Activated T-helper 1 cell treated with anti-CD3 and anti-CD28 coated beads, Interleukin-12 subunit alpha, Interleukin-12 subunit beta, Interleukin-2, Interleukin-4 antibody, amounts not matched to agents 30 ng/mL and 10 ng/mL and 1 ng/mL, durations not matched to agents 14 hours and 24 hours and 36 hours (primary cell): ENCODE measurements at regions not wholly inside any gene's neighbourhood (a gene's known extent, or its start where the extent isn't known, plus 50 kb on each side); places are given as distances from the start of the nearest gene placed in this dataset.

Experiments
- DNase-seq: peaks from one replicate; pipeline ENCODE4 v3.0.0; 2021; ENCODE audit warnings: low spot score
- H3K27ac Mint-ChIP-seq: one replicate; pipeline ENCODE4 v1.8.0; 2021; ENCODE audit warnings: mild to moderate bottlenecking, mixed read lengths
- H3K27me3 Mint-ChIP-seq: one replicate; pipeline ENCODE4 v1.8.0; 2022; ENCODE audit warnings: mild to moderate bottlenecking, moderate library complexity, mixed read lengths; ENCODE audit not compliant: insufficient read depth
- H3K36me3 Mint-ChIP-seq: one replicate; pipeline ENCODE4 v1.8.0; 2021; ENCODE audit warnings: low read depth, mixed read lengths
- H3K4me1 Mint-ChIP-seq: one replicate; pipeline ENCODE4 v1.8.0; 2021; ENCODE audit warnings: low read depth, mixed read lengths
- H3K4me3 Mint-ChIP-seq: one replicate; pipeline ENCODE4 v1.8.0; 2021; ENCODE audit warnings: mild to moderate bottlenecking, moderate library complexity, mixed read lengths
- H3K9me3 Mint-ChIP-seq: one replicate; pipeline ENCODE4 v1.8.0; 2021; ENCODE audit warnings: mixed read lengths
- intact Hi-C: fragments of 100-400 bp; cut with micrococcal nuclease; formaldehyde crosslinking; loops from one replicate; pipeline ENCODE4 v1.15.1; 2024

DNA sequence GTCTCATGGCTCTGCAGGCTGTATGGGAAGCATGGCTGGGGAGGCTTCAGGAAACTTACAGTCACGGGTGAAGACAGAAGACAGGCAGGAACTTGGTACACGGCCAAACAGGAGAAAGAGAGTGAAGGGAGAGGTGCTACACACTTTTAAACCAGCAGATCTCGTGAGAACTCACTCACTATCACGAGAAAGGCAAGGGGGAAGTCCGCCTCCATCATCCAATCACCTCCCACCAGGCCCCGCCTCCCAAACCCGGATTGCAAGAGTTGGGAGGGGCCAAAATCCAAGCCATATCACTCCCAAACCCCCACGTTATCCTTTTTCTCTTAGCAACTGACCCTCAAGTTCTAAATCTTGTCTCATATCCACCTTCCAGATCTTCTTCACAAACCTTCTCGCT, 1710.5 kb upstream of the TENM3 start:
- Mint-ChIP-seq H3K9me3 (peaks cover 7% of the 10 kb centered on the region), H3K4me3 (no peak overlapping the region), H3K36me3 (no peaks in the 10 kb centered on the region), H3K27ac (no peak overlapping the region), H3K4me1 (no peaks in the 10 kb centered on the region), H3K27me3 (no peaks in the 10 kb centered on the region)
- no peak for DNase-seq
- intact Hi-C loops, result no loop called here

DNA sequence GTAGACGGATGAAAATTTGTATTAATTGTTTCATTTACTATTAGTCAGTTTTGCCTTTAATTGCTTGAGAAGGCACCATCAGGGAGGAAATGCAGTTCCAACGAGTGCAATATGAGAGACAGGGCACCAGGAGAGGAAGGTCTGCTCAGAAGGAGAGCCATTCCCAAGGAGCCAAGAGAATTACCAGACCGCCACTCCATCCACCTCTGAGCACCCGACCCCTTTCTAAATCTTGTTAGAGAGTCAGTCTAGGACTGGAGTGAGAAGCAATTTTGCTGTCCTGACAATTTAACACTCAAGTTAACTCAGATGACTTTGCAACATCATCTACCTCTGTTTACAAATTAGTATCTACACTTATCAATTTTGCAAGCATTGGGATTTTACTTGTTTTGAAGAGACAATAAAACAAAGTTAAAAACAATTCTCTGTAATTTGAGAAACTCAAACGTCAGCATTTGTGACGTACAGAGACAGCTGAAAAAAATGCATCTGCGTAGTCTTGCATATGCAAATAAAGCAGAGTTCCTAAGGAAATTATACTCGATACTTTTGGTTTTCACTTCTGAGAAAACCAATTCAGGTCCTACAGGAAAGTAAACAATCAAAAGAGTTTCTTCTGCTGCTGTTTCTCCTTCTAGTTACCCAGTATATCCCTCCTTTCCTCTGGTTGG, 1704.7 kb upstream of the TENM3 start:
- H3K4me3 Mint-ChIP-seq, result no peak overlapping the region
- H3K9me3 Mint-ChIP-seq, result no peaks in the 10 kb centered on the region

DNA sequence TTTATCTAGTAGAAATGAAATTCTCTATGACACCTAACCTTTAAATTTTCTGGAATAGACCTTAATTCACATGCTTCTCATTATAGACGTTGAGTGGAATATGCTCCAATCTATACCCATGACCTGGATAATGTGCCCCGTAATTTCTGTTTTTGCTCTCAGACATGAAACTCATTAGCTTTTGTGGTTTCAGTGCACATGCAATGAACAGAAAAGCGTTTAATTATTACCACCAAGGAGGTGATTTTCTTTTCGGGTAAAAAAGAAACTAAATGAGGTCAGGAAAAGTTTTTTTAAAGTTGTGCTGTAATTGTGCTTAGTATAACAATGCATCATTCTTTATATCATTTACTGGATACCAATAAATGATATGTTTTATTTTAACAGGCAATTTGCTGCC, 1703.9 kb upstream of the TENM3 start:
- no peak for DNase-seq
- H3K36me3 Mint-ChIP-seq, result no peaks in the 10 kb centered on the region
- intact Hi-C loops, result no loop called here
- H3K4me1 Mint-ChIP-seq, result no peaks in the 10 kb centered on the region
- no peak overlapping the region for H3K27ac Mint-ChIP-seq
- H3K4me3 Mint-ChIP-seq, result no peak overlapping the region
- H3K27me3 Mint-ChIP-seq, result no peaks in the 10 kb centered on the region
- H3K9me3 Mint-ChIP-seq, result no peaks in the 10 kb centered on the region

More for the DNA sequence above, 1704.7 kb upstream of the TENM3 start:
- Mint-ChIP-seq H3K4me1 (no peaks in the 10 kb centered on the region), H3K27ac (no peak overlapping the region), H3K36me3 (no peaks in the 10 kb centered on the region), H3K27me3 (no peaks in the 10 kb centered on the region)
- intact Hi-C loops, result no loop called here
- DNase-seq, result no peak

DNA sequence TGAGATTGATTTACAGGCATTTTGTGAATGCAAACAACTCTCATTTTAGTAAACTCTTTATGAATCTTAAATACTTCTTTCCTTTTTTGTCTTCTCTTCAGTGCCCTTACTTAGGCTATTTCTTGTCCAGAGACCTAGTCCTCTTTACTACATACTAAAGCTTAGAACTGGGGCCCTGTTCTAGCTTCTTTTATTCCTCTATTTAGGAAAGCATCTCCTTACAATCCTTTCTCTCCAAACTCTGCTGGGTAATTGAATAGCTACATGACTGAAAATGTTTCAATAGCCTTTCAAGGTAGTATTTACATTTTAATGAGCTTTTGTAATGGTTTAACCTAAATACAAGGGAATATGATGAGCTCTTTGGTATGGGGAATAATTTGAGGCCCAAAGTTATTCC, 1701.5 kb upstream of the TENM3 start:
- no peak for DNase-seq
- Mint-ChIP-seq H3K4me1 (no peaks in the 10 kb centered on the region), H3K4me3 (no peak overlapping the region), H3K36me3 (no peaks in the 10 kb centered on the region), H3K9me3 (no peaks in the 10 kb centered on the region), H3K27me3 (no peaks in the 10 kb centered on the region), H3K27ac (no peak overlapping the region)
- intact Hi-C loops, result no loop called here

DNA sequence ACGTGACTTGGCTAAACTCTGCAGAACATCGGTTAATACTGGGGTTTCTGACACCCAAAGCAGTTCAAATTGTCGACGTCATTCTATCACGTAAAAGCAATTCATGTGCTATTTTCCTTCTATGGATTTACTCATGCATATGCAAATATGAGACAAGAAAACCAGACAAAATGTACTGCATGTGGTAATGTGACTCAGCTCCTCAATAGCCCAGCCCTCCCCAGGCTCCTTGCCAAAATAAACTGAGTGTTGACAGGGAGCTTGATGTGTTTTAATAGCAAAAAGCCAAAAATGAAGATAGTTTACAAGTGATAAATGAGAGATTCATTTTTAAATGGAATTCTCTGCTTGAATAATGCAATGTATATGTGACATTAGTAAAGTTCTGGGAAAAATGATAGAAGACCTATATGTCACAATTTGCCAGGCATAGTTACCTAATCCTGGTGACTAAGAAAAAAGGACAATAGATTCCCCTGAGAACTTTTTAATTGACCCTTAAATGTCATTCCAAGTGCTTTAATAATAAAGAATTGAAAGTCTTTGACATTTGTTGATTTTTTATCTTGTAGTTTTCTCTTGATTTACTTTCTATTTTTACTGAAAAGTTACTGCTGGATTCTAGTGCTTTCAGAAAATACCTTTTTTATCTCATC, 1700.6 kb upstream of the TENM3 start:
- intact Hi-C loops, result no loop called here
- DNase-seq, result no peak
- H3K4me1 Mint-ChIP-seq, result no peaks in the 10 kb centered on the region
- H3K27me3 Mint-ChIP-seq, result no peaks in the 10 kb centered on the region
- H3K9me3 Mint-ChIP-seq, result no peaks in the 10 kb centered on the region
- H3K27ac Mint-ChIP-seq, result no peak overlapping the region
- no peak overlapping the region for H3K4me3 Mint-ChIP-seq
- no peaks in the 10 kb centered on the region for H3K36me3 Mint-ChIP-seq

DNA sequence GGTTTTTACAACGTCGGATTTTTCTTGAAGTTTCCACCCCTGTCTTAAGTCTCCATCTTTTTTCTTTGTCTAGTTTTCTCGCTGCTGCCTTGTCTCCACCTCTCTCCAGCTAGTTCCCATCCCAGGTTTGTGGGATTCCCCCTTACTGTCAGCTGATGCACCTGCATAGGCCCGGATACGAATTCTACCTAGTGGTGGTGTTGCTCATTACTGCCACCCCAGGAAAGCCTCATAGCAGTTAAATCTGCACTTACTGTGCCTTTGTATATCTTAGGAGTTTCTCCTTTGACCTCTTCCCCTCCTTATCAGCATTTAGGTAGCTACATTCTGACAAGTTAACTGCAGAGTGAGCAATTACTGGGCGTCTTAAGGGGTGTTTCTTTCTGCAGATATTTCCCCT, 1693.1 kb upstream of the TENM3 start:
- H3K27me3 Mint-ChIP-seq, result no peaks in the 10 kb centered on the region
- intact Hi-C loops, result no loop called here
- H3K4me3 Mint-ChIP-seq, result no peak overlapping the region
- H3K4me1 Mint-ChIP-seq, result no peaks in the 10 kb centered on the region
- H3K9me3 Mint-ChIP-seq, result no peaks in the 10 kb centered on the region
- no peak overlapping the region for H3K27ac Mint-ChIP-seq
- H3K36me3 Mint-ChIP-seq, result no peaks in the 10 kb centered on the region
- DNase-seq, result no peak

DNA sequence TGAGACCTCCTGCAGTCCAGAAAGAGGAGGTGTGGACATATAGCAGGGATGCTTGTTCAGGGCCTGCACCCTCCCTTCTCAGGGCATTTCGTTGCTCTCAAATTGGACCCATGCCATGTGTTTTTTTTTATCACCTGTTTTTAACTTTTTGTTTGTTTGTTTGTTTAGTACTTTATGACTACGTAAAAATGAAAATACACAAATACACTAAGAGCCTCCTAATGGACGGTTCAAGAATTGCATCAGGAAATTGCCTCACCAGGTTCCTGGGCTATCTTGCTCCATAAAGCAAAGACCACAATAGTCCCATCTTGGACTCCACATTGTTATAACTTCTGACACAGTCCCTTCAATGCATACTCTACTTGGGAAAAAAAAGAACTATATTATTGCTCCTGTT, 1685.9 kb upstream of the TENM3 start:
- H3K9me3 Mint-ChIP-seq, result no peaks in the 10 kb centered on the region

DNA sequence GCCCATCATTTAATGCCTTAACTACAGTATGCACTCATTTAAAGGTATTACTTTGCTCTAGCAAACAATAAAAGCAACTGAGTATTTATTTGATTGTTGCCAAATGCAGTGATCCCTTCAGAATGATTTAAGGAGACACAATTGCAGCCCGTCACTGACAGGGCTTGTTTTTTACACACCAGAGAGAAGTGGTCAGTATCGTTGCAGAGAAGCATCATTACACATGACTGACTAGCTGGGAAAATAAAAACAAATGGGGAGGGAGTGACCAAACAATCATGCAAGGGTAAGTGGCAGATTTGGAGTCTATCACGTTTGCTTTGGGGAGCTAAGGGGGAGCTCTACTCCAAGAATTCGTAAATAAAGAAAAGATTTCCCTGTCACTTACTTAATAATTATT, 1685.3 kb upstream of the TENM3 start:
- no peak overlapping the region for H3K4me3 Mint-ChIP-seq
- no peaks in the 10 kb centered on the region for H3K36me3 Mint-ChIP-seq
- H3K9me3 Mint-ChIP-seq, result no peaks in the 10 kb centered on the region
- intact Hi-C loops, result no loop called here
- DNase-seq, result no peak
- H3K4me1 Mint-ChIP-seq, result no peaks in the 10 kb centered on the region
- H3K27me3 Mint-ChIP-seq, result no peaks in the 10 kb centered on the region
- no peak overlapping the region for H3K27ac Mint-ChIP-seq

More for the DNA sequence above, 1685.9 kb upstream of the TENM3 start:
- Mint-ChIP-seq H3K27me3 (no peaks in the 10 kb centered on the region), H3K4me1 (no peaks in the 10 kb centered on the region), H3K36me3 (no peaks in the 10 kb centered on the region), H3K4me3 (no peak overlapping the region), H3K27ac (no peak overlapping the region)
- intact Hi-C loops, result no loop called here
- no peak for DNase-seq

DNA sequence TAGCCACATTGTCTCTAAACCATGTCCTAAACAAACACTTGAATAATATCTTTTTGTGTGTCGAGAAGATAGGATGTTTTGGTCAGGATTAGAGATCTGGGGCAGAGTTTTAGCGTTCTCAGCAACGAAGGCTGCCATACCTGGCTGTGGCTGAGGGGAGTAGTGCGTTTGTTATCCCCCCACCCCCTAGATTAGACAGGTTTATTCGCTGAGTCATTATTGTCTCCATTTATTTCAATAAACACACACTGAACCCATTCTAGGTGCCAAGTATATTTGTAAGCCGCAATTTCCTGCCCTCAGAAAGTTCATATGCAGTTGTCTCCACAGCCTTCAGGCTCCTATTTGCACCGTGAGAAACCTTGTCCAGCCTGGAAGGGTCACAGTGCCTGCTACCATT, 1684.8 kb upstream of the TENM3 start:
- H3K36me3 Mint-ChIP-seq, result no peaks in the 10 kb centered on the region
- no peak overlapping the region for H3K27ac Mint-ChIP-seq
- DNase-seq, result no peak
- no peaks in the 10 kb centered on the region for H3K4me1 Mint-ChIP-seq
- no peak overlapping the region for H3K4me3 Mint-ChIP-seq
- H3K9me3 Mint-ChIP-seq, result no peaks in the 10 kb centered on the region
- intact Hi-C loops, result no loop called here
- no peaks in the 10 kb centered on the region for H3K27me3 Mint-ChIP-seq

DNA sequence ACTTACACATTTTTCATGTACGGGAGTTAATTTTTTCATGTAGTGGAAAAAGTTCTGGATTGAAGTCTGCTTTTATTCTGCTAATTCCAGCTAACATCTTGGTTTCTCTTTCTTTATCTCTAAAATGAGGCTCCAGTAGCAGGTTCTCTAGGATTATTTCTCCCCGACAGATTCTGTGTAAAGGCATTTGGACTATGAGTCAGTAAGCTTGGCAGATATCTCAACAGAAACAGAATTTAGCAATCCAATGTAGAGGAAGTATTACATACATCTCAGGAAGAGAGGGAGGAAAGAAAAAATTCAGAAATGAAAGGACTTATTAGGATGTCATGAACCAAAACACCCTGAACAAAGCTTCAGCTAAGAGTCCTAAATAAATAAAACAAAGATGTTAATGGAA, 1682.3 kb upstream of the TENM3 start:
- Mint-ChIP-seq H3K36me3 (no peaks in the 10 kb centered on the region), H3K4me1 (no peaks in the 10 kb centered on the region), H3K4me3 (no peak overlapping the region), H3K27ac (no peak overlapping the region), H3K27me3 (no peaks in the 10 kb centered on the region), H3K9me3 (peaks cover 3% of the 10 kb centered on the region)
- intact Hi-C loops, result no loop called here
- DNase-seq, result no peak

DNA sequence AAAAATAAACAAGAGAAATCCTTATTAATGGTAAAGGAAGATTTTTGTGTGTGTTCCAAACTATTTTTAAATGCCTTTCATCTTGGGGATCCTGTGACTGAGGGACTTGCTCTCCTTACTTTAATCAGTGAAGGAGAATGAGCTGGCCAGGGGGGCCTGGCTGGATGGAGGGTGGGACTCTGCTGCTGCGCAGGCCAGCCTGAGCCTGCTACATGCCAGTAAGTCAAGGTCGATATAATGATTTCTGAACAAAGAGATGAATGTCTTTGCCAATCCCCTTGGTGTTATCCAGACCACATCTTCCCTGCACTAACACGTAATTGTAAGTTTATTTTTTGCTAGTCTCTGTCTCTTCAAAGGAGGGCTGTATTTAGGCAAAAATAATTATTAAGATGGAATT, 1679.2 kb upstream of the TENM3 start:
- intact Hi-C loops, result no loop called here
- Mint-ChIP-seq H3K4me1 (no peaks in the 10 kb centered on the region), H3K36me3 (no peaks in the 10 kb centered on the region), H3K9me3 (peaks cover 14% of the 10 kb centered on the region), H3K27me3 (no peaks in the 10 kb centered on the region), H3K4me3 (no peak overlapping the region), H3K27ac (no peak overlapping the region)
- DNase-seq, result no peak

DNA sequence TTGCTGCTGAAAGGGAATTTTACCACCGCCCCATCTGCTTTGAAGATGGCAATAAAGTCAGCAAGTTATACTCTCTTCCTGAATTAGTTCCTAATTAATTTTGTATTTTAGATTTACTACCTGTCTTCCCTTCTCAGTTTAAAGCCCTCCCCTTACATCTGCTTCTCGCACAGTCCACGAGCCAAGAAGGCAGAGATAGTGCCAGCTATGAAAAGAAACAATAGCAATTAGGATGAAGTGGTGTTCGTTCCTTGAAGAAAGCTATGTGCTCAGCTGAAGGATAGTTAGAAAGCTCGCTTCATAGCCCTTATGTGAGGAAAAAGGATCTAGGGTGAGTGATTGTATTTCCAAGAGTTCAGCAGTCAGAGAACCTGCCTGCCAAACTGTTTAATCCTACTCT, 1678.8 kb upstream of the TENM3 start:
- intact Hi-C loops, result no loop called here
- no peaks in the 10 kb centered on the region for H3K27me3 Mint-ChIP-seq
- peaks cover 14% of the 10 kb centered on the region for H3K9me3 Mint-ChIP-seq
- no peak overlapping the region for H3K4me3 Mint-ChIP-seq
- no peaks in the 10 kb centered on the region for H3K36me3 Mint-ChIP-seq
- no peaks in the 10 kb centered on the region for H3K4me1 Mint-ChIP-seq
- H3K27ac Mint-ChIP-seq, result no peak overlapping the region
- DNase-seq, result no peak

DNA sequence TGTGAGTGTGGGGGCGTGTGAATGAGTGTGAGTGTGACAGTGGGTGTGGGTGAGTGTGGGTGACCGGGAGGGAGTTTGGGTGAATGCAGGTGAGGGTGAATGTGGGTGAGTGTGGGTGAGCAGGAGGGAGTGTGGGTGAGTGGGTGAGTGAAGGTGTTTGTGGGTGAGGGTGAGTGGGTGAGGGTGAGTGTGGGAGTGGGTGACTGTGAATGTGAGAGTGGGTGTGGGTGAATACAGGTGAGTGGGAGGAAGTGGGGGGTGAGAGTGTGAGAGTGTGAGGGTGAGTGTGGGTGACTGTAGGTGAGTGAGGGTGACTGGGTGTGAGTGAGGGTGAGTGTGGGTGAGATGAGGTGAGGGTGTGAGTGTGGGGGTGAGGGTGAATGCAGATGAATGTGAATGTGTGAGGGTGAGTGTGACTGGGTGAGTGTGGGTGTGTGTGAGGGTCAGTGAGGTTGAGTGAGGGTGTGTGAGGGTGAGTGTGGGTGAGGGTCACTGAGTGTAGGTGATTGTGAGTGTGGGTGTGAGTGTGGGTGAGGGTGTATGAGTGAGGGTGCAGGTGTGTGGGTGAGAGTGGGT, 1677.3 kb upstream of the TENM3 start:
- intact Hi-C loops, result no loop called here
- no peak overlapping the region for H3K27ac Mint-ChIP-seq
- no peaks in the 10 kb centered on the region for H3K27me3 Mint-ChIP-seq
- DNase-seq, result no peak
- no peaks in the 10 kb centered on the region for H3K4me1 Mint-ChIP-seq
- H3K36me3 Mint-ChIP-seq, result no peaks in the 10 kb centered on the region
- peaks cover 14% of the 10 kb centered on the region for H3K9me3 Mint-ChIP-seq
- H3K4me3 Mint-ChIP-seq, result no peak overlapping the region
